Activated T-cell treated with anti-CD3 and anti-CD28 coated beads for 48 hours (primary cell): ENCODE measurements at regions not wholly inside any gene's neighbourhood (a gene's known extent, or its start where the extent isn't known, plus 50 kb on each side); places are given as distances from the start of the nearest gene placed in this dataset.
"Not testable (repeated sequence)": the region's sequence is repeated elsewhere in the genome, so short reads cannot be mapped to it uniquely, and the experiment has no call there.

Source experiments
- DNase-seq: peaks from one replicate; pipeline ENCODE4 v3.0.0-alpha.2; 2020; ENCODE audit warnings: low read depth

DNA sequence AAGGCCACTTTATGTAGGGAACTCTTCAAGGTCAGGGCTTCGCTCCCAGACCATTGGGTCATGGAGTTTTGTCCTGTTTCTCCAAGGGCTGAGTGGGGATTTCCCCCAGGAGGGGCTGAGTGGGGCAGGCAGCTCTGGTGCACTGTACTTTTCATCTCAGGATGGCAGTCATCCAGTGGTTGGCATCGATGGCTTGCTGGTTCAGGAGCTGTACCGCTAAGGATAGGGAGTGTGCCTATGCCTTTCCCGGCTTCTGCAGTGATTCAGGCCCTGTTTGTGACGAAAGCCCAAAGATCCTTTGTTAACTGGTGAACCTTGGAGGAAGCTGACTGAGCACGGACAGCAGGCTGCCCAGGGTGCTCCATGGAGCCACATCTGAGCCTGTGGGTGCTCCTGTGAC, 100.1 kb upstream of the GADD45A start:
- DNase-seq = no peak

DNA sequence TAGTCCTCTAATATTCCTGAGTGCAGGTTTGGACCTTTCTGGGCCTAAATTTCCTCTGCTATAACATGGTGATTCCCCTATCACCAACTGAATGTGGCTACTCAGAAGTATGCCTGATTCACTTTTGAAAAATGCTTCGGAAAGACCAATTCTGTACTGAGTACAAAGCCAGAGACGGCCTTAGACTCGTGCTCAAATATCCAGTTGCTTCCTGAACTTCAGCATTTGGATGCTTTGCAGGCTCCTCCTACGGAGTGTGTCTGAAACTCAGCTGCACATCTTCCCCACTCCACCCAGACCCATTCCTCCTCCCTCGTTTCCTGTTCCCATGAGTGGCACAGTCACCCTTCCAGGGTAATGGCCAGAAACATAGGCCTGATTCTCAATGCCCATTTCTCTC, 98.4 kb upstream of the GADD45A start:
- no peak for DNase-seq

DNA sequence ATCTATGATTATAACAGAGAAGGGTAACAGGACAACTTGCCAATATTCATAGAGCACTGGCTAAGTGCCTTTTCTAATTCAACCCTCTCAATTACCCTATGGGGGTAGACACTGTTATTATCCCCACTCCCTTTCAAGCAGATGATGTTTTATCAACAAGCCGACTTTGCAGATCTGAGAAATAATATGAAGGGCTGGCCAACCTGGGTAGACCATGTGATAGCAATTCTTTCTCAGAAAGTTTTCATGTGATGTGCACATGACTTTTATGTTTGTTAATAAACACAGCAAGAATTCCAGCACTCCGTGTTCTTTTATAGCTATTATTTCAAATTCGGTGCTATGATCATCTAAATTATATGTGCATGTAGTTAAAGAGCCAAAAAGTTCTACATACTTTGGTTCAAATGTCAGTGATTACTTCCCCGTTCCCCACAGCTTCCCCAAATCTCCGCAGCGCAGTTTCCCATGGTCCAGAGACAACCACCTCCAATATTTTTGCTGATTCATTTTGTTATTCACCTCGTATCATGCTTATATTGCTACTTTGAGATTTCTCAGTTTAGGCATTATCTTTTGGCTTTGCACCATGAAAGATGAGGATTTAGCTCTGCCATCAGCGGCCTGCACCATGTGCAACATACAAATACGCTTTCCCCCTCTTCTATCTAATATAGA, 96.7 kb upstream of the GADD45A start:
- DNase-seq = no peak

DNA sequence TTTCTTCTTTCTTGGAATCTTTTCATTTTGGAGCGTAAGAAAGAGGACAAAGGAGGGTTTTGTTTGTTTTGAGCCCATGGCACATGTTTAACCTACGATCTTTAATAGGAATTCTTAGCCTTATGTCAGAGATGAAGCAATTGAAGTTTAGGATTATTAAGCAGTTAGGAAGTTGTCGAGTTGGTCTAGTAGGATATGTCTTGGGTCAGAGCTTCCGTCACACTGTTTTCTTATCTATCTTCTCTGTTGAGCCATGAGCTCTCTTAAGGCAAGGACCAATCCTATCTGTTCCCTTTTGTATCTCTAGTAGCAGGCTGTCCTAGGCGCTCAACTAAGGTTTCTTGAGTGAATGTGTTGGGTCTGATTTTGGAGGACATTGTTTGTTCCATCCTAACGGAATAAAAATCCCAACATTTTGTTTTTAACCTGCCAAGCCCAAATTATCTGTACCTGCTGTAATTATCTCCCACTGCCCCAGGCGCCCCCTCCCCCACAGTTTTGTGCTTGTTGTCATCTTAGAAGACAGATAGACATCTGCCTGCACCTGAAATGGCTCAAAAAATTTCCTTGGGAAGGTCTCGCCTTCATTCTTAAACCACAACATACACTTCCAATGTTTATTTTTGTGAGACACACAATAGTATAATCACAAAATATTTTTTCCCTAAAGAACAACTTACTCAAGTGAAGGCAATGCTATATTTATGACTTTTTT, 95.3 kb upstream of the GADD45A start:
- DNase-seq = no peak

DNA sequence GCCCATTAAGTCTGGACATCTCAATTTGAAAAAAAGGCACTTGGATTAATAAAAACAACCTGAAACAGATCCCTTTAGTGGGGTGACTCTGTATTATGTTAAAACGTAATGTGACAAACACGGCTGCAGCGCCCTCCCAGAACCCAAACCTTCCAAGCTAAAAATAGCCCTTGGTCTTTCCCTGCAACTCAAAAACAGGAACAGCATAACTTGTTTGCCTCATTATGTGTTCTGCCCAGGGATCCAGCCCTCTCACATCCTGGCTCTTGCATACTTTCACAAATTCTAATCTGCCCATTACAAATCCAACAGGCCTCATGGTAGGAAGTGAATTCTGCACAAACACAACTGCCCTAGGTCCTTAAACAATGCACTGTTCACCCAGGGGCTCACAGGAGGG, 94.7 kb upstream of the GADD45A start:
- DNase-seq = no peak

DNA sequence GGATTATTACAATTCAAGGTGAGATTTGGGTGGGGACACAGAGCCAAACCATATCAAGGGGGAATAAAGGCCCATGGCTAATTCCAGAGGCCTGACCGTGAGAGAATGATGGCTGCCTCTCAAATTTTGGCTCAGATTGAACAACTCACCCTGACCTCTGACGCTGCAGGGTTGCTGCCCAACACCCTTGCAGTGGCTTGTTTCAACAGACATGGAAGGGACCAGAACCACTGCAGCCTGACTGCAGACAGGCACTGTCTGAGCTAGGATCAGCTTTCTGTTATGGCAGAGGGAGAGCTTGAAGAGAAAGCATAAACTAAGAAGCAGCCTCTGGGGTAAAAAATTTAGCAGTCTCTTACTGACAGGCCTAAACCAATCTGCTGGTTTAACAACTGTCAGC, 90.2 kb upstream of the GADD45A start:
- no peak for DNase-seq

DNA sequence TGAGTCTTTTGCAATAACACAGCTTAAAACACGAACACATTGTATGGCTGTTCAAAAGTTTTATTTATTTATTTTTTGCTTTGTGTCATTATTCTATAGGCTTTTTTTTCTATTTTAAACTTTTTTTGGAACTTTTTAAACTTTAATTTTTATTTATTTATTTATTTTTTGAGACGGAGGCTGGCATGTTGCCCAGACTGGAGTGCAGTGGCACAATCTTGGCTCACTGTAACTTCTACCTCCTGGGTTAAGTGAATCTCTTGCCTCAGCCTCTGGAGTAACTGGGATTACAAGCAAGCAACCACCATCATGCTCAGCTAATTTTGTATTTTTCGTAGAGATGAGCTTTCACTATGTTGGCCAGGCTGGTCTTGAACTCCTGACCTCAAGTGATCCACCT, 88.3 kb upstream of the GADD45A start:
- no peak for DNase-seq

DNA sequence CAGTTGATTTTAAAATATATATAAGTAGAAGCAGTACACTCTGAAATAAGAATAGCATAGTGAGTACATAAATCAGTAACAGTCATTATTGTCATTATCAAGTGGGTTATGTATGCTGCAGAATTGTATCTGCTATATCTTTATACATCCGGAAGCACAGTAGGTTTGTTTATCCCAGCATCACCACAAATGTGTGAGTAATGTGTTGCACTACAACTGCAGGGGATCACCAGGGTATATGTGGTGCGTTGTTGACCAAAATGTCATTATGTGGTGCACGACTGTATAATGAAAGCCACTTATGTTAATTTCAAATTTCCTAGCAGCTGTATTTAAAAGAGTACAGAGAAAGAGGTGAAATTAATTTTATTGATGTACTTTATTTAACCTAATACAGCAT, 87.7 kb upstream of the GADD45A start:
- no peak for DNase-seq

DNA sequence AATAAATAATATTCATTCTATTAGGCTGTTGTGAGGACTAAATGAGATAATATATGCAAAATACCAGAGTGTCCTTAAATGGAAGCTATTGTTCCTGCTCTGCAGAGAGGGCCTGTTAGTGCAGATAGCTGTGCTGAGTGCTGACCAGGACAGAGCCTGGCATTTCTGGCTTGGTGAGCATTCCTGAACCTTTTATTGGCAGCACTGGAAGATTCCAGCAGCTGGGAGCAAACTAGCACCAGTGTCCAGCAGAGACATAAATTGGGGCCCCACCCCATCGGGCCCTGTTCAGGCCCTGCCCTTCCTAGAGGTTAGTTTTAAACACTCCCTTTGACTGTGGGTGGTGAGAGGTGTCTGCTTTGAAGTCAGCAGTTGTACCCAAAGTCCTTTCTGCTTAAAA, 85.9 kb upstream of the GADD45A start:
- DNase-seq = no peak

DNA sequence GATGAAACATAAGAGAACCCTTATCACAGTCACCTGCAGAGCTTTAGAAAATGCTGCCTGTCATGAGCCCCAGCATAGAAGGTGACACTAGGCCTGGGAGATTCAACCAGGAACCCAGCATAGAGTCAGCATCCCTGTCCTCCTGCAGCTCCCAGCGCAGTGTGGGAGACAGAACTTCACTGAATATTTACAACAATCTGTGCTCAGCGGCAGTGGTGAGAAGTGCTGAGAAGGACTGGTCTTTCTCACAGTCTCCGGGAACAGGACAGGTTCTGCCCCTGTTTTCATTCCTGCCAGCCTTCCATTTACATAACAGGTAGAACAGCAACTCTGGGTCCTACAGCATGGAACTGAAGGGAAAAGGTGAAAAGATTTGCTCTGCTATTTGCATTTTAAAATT, 83.5 kb upstream of the GADD45A start:
- DNase-seq = no peak

DNA sequence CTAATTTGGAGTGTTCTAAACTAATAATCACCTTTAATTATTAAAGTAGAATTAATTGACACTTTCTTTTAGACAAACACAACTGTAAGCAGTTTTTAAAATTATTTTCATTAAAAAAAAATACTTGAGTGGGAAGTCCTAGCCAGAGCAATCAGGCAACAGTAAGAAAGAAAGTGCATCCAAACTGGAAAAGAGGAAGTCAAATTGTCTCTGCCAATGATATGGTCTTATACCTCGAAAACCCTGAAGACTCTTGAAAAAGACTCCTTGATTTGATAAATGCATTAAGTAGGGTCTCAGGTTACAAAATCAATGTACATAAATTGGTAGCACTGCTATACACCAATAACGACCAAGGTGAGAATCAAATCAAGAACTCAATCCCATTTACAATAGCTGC, 83.0 kb upstream of the GADD45A start:
- no peak for DNase-seq

DNA sequence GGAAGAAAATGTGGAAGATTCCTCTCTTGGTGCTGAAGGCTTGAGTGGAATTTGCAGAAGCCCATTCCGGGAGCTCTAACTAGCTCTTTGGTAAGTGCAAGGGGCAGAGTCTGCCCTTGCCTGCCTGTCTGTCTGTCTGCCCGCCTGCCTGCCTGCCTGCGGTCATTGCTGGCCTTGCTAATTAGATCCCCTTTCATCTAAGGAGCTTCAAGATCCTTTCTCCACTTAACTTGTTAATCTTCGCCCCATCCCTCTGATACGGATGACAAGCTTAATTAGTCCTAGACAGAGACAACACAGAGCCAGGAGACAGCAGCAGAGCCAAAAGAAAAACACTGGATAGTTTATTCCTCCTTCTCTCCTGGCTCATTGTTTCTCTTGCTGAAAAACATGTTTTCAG, 80.2 kb upstream of the GADD45A start:
- no peak for DNase-seq

DNA sequence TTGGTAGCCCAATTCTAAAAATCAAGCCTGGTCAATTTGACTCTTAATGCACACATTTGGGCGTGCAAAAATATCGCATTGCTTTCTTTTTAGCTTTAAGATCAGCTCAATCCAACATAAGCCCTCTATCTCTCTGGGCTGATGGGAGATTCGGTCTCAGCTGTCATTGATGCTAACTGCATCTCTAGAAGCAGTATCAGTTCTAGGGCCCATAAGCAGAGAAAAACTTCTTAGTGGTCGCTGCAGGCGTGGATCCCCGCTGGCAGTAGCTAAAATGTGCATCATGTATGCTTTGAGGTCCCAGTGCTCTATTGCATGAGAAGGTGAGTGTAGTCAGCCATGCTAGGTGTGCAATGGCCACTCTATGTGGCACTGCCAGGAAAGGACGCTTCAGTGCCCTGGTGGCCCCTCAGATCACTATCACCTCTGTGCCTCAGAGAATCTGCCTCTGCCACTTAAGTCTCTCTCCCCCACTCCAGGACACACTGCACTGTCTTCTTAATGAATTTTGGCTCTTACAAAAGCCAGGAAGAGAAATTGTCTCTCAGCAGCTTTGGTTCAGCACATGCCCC, 79.7 kb upstream of the GADD45A start:
- DNase-seq = no peak

DNA sequence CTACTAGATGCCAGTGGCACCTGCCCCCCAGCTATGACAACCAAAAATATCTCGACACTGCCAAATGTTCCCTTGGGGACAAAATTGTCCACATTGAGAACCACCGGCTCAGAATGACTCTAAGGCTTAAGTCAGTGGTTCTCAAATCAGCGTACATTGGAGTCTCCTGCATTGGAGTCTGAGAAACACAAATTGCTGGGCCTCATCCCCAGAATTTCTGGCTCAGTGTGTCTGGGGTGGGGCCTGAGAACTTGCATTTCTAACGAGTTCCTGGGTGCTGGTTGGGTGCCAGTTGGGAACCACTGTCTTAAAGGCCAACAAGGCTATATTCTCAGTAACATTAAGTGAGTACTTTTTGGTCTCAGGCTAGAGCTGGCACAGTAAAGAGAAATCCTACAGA, 77.7 kb upstream of the GADD45A start:
- DNase-seq = no peak

DNA sequence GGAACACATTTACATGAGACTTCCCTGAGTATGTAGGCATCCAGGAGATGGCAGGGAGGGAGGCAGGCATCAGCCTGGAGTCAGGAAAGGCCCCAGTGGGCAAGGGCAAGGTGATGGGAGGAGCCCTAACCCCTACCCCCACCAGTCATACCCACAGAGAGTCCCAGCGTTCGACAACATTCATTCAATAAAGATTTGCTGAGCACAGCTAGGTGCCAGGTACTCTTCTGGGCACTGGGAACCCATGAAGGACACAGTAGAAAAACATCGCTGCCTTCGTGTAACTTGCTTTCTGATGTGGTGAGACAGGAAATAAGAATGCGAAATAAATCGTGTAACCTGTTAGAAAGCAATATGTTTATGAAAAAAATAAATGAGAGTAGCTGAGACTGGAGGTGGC, 77.3 kb upstream of the GADD45A start:
- no peak for DNase-seq

DNA sequence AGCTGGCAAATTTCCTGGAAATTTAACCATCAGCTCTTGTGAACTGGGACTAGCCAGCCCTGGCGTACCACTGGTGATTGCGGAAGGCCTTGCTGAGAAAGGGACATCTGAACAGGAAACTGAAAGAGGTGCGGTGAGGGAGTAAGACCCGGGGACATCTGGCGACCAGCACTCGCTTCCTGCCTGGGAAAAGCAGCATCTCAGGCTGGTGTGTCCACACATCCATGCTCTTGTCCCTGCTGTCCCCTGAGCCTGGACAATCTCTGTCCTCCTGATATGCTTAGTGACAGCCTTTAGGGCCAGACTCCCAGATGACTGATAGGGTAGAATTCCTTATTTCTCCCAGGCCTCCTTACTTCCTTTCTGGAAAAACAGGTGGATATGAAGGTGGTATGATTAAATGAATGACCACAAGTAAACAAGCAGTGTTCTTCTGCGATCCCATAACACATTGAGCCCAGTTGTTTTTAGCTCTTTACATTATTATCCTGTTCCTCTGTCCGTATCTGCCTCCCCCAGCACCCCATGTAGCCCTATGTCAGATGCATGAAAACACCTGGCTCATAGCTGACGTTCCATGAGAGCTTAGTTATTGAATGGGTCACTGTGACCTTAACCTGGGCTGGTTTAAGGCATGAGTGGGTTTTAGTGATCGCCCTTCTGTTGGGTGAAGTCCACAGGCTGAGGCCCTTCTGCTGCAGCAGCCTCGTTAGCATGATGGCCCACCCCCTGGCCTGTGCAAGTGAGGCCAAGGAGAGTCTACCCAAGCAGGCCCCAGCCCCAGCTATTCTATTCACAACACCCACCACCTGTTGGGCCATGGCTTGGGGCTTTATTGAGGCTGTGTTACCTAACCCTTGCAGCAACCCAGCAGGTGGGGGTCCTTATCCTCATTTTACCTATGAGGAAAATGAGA, 76.1 kb upstream of the GADD45A start:
- DNase-seq = no peak

DNA sequence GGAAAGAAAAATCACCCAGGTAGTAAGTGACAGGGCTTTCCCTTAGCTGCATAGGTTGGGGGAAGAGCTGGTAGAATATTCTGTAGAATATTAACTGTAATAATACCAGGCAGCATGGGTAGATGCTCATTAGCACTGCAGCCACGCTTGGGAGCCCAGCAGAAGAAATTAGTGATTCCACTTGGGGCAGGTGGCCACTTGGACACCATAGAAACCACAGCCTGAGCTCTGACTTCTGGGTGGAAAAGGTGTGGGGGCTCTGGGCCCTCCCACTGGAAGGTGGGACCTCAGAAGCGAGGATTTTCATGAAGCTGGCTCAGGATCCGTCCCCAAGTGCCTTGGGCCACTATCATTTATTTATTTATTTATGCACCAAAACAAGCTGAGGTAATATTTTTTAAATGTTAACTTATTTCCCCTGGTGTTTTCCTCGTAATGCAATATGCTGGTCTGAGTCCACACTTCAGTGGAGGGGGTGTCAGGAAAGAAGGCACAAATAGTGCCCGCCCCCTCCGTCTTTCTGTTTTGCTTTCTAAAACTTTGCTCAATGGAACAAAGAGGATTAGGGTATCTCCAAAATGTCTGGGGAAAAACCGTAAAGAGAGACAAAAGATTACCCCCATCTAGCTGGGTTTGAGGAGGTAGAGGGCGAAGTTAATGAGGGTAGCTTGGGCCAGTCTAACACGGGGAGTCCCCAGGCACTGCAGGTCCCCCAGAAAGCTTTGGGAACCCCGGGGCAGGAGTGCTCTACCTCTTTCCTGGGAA, 75.2 kb upstream of the GADD45A start:
- no peak for DNase-seq

DNA sequence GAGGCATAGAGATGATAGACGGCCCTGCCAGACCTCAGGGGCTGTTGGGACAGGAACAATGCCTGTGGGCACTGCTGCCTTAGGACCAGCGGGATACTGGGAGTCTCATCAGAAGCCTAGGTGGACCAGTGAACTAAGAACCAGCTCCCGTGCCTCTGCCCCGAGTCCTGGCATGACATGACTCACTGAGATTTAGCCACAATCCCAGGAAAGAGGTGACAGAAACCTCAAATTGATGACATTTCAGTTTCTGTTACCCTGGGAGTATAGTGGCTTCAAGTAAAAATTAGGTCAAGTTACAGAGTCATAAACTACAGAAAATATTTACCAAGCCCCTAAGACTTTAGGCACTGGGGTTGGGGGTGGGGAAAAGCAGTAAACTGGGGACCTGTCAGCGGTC, 74.6 kb upstream of the GADD45A start:
- no peak for DNase-seq

DNA sequence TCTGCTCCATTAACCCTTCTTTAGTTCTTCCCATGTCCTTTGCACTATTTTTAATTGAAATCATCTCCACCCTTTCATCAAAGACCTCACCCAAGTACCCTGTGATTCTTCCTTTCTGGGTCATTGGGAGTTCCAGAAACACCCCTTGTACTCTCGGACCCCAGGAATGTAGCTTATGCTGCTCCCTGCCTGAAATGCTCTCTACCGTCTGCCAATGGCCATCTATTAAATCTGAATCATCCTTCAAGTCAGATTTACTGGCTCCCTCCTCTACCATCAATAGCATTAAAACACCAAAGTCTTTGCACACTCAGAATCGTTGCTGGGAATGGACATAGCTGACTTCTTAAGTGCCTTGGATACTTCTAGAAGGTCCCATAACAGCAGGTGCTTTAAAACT, 73.2 kb upstream of the GADD45A start:
- no peak for DNase-seq

DNA sequence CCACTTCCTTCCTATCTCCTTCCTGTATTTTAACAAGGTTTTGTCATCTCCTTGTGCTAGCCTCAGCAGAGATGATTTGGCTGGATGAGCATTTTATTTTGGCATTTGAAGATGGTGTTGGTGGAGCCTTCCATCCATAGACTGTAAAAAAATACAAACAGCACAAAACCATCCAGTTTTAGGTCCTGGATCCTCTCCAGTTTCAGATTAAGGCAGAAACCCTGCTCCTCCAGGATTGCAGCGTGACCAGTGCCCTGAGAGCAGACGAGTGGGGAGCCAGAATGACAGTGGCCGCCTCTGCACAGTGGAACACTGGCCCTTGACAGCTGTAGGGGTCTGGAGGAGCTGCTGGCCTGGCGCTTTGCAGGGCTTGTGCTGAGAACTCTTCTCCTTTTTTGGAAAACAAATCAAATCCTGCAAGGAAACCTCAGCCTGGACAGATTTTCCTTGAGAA, 72.2 kb upstream of the GADD45A start:
- DNase-seq = no peak

DNA sequence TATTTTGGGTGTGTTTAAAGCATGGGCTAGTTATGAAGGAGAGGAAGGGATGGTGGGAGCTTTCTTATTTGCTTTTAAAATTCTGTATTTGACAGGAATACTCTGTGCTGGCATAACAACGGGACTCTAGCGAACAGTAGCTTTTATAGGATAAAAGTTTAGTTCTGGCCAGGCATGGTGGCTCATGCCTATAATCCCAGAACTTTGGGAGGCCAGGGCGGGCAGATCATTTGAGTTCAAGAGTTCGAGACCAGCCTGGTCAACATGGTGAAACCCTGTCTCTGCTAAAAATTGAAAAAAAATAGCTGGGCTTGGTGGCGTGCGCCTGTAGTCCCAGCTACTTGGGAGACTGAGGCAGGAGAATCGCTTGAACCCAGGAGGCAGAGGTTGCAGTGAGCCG, 71.5 kb upstream of the GADD45A start:
- not testable (repeated sequence) for DNase-seq

DNA sequence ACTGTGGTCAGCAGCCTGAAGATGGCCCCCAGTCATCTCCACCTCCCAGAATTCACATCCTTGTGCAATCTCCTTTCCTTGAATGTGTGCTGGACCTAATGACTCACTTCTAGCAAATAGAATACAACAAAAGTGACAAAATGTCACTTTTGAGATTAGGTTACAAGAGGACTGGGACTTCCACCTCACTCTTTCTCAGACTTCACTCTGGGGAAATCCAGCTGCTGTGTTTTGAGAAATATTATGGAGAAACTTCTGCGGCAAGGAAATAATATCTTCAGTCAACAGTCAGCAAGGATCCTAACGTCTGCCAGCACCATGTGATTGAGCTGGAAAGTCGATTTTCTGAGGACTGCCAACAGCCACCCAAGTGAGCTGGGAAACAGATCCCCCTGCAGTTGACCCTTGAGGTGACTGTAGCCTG, 70.5 kb upstream of the GADD45A start:
- no peak for DNase-seq
